Right atrium auricular region (tissue), 2 donors: ENCODE measurements at regions not wholly inside any gene's neighbourhood (a gene's known extent, or its start where the extent isn't known, plus 50 kb on each side); places are given as distances from the start of the nearest gene placed in this dataset.

Experiments used
- DNase-seq: peaks from one replicate; pipeline ENCODE4 v3.0.0-alpha.2; 2019; ENCODE audit warnings: low spot score
- H3K27ac ChIP-seq, 2 donors: fragments of 200-600 bp; sonication (generic); 1 replicate in 1 of 2; 2 replicates in 1 of 2; pipeline ENCODE4 v1.5.1; 2016 to 2019
- H3K27me3 ChIP-seq, 2 donors: fragments of 200-600 bp; sonication (generic); one replicate each; pipeline versions ENCODE4 v1.5.1 to v1.6.0; 2017 to 2019
- H3K36me3 ChIP-seq: fragments of 200-600 bp; sonication (generic); one replicate; pipeline ENCODE4 v1.5.1; 2016
- H3K4me1 ChIP-seq, 2 donors: fragments of 200-600 bp; sonication (generic); one replicate each; pipeline versions ENCODE4 v1.5.1 to v1.6.0; 2017 to 2019
- H3K4me3 ChIP-seq, 2 donors: fragments of 200-600 bp; sonication (generic); 1 replicate in 1 of 2; 2 replicates in 1 of 2; pipeline ENCODE4 v1.5.1; 2017 to 2019; ENCODE audit warnings: mild to moderate bottlenecking in 1 of 2, moderate library complexity in 1 of 2
- H3K9me3 ChIP-seq, 2 donors: fragments of 200-600 bp; sonication (generic); one replicate each; pipeline ENCODE4 v1.5.1; 2019
- CTCF ChIP-seq, 2 donors: fragments of 200-600 bp; sonication (generic); IDR thresholded peaks; one replicate each; pipeline ENCODE4 v1.5.1; 2019; ENCODE audit warnings: antibody characterized with exemption in 2 of 2

GRCh38 chr9:105144076-105144475, 100.4 kb upstream of the SLC44A1 start:
- no peaks in the 10 kb centered on the region for H3K4me1 ChIP-seq
- TF ChIP-seq CTCF (IDR thresholded peaks at IDR 0.05), result no peak

GRCh38 chr9:105144841-105145240, 99.6 kb upstream of the SLC44A1 start:
- Histone ChIP-seq H3K36me3 (no peaks in the 10 kb centered on the region), H3K27me3 (no peaks in the 10 kb centered on the region), H3K27ac (no peak overlapping the region), H3K9me3 (no peaks in the 10 kb centered on the region), H3K4me1 (no peaks in the 10 kb centered on the region), H3K4me3 (no peak overlapping the region)
- no peak for DNase-seq
- no peak for TF ChIP-seq CTCF (IDR thresholded peaks at IDR 0.05)

More at GRCh38 chr9:105144076-105144475, 100.4 kb upstream of the SLC44A1 start:
- Histone ChIP-seq H3K27me3 (no peaks in the 10 kb centered on the region), H3K4me3 (no peak overlapping the region), H3K9me3 (no peaks in the 10 kb centered on the region), H3K36me3 (no peaks in the 10 kb centered on the region), H3K27ac (no peak overlapping the region)
- no peak for DNase-seq

GRCh38 chr9:105146677-105147076, 97.8 kb upstream of the SLC44A1 start:
- H3K9me3 ChIP-seq, result no peaks in the 10 kb centered on the region
- H3K27ac ChIP-seq, result no peak overlapping the region
- TF ChIP-seq CTCF (IDR thresholded peaks at IDR 0.05), result no peak
- no peaks in the 10 kb centered on the region for H3K36me3 ChIP-seq
- no peak for DNase-seq
- H3K4me1 ChIP-seq, result no peaks in the 10 kb centered on the region
- H3K4me3 ChIP-seq, result no peak overlapping the region
- H3K27me3 ChIP-seq, result no peaks in the 10 kb centered on the region

GRCh38 chr9:105147110-105147871, 97.2 kb upstream of the SLC44A1 start:
- H3K4me3 ChIP-seq, result no peak overlapping the region

GRCh38 chr9:105148328-105149006, 96.0 kb upstream of the SLC44A1 start:
- H3K9me3 ChIP-seq, result no peaks in the 10 kb centered on the region
- no peak overlapping the region for H3K4me3 ChIP-seq
- no peaks in the 10 kb centered on the region for H3K27me3 ChIP-seq
- TF ChIP-seq CTCF (IDR thresholded peaks at IDR 0.05), result no peak
- DNase-seq, result no peak
- no peak overlapping the region for H3K27ac ChIP-seq
- H3K36me3 ChIP-seq, result no peaks in the 10 kb centered on the region
- no peaks in the 10 kb centered on the region for H3K4me1 ChIP-seq

More at GRCh38 chr9:105147110-105147871, 97.2 kb upstream of the SLC44A1 start:
- DNase-seq, result no peak
- Histone ChIP-seq H3K27me3 (no peaks in the 10 kb centered on the region), H3K9me3 (no peaks in the 10 kb centered on the region), H3K27ac (no peak overlapping the region), H3K4me1 (no peaks in the 10 kb centered on the region), H3K36me3 (no peaks in the 10 kb centered on the region)
- TF ChIP-seq CTCF (IDR thresholded peaks at IDR 0.05), result no peak
